ENCODE measurements at regions not wholly inside any gene's neighbourhood (a gene's known extent, or its start where the extent isn't known, plus 50 kb on each side); places are given as distances from the start of the nearest gene placed in this dataset.

DNA sequence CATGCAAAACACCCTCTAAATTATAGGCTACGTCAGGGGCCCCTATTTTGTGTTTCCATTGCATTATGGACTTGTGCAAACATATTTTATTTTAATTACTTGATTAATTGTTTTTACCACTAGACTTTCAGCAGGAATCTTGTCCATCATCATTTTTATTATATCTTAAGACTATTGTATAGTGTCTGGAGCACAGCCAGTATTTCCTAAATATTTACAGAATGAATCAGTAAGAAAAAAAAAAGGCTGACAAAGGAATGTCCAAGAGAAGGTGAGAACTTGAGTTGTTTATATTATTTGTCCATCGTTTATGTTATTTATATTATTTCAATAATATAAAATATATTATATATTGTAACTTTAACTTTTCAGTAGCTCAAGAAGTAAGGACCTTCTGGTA, 664.7 kb downstream of the SLC6A15 start:
- TF ChIP-seq YY1 (IDR thresholded peaks at IDR 0.05; ENCODE audit: insufficient read depth, insufficient read length) (no peak), ZNF274 (IDR thresholded peaks at IDR 0.05; ENCODE audit: low read depth, low read length) (no peak), SUZ12 (IDR thresholded peaks at IDR 0.05; ENCODE audit: extremely low read depth, insufficient read depth, insufficient read length) (no peak)
